Fibroblast of skin of left quadriceps (primary cell): ENCODE measurements at regions not wholly inside any gene's neighbourhood (a gene's known extent, or its start where the extent isn't known, plus 50 kb on each side); places are given as distances from the start of the nearest gene placed in this dataset.
A peak's percentile ranks its signal among the peaks of the same experiment; 100 is the strongest.

Experiments
- DNase-seq, 2 experiments: peaks; one replicate each; pipeline ENCODE4 v3.0.0-alpha.2; 2013; ENCODE audit warnings: low read depth in 2 of 2

GRCh38 chr10:120282846-120283492 is 174.1 kb upstream of the PLPP4 start:
- DNase-seq = no peak

GRCh38 chr10:120285408-120285807 is 171.6 kb upstream of the PLPP4 start:
- DNase-seq = no peak

- DNase-seq = no peak
Measured at GRCh38 chr10:120286280-120286679, 170.7 kb upstream of the PLPP4 start.

GRCh38 chr10:120300513-120300912 is 156.5 kb upstream of the PLPP4 start:
- DNase-seq = no peak

GRCh38 chr10:120308589-120308988 is 148.4 kb upstream of the PLPP4 start:
- DNase-seq = no peak

- DNase-seq = no peak
Measured at GRCh38 chr10:120313715-120314114, 143.3 kb upstream of the PLPP4 start.

GRCh38 chr10:120314442-120314841 is 142.6 kb upstream of the PLPP4 start:
- DNase-seq = no peak

- DNase-seq = no peak
Measured at GRCh38 chr10:120318862-120319261, 138.2 kb upstream of the PLPP4 start.

- no peak for DNase-seq
Measured at GRCh38 chr10:120327675-120328074, 129.4 kb upstream of the PLPP4 start.

GRCh38 chr10:120328647-120329046 is 128.4 kb upstream of the PLPP4 start:
- no peak for DNase-seq

GRCh38 chr10:120335553-120335952 is 121.5 kb upstream of the PLPP4 start:
- no peak for DNase-seq

GRCh38 chr10:120336306-120336910 is 120.6 kb upstream of the PLPP4 start:
- no peak for DNase-seq

- peak in 1 of 2 experiments; percentile 3 for DNase-seq
Measured at GRCh38 chr10:120336911-120337540, 120.0 kb upstream of the PLPP4 start.

GRCh38 chr10:120342115-120342714 is 114.8 kb upstream of the PLPP4 start:
- no peak for DNase-seq

- DNase-seq = no peak
Measured at GRCh38 chr10:120345186-120345585, 111.8 kb upstream of the PLPP4 start.

GRCh38 chr10:120347644-120348043 is 109.4 kb upstream of the PLPP4 start:
- no peak for DNase-seq

- no peak for DNase-seq
Measured at GRCh38 chr10:120349069-120349468, 108.0 kb upstream of the PLPP4 start.

GRCh38 chr10:120355425-120355824 is 101.6 kb upstream of the PLPP4 start:
- DNase-seq = no peak

GRCh38 chr10:120360571-120360970 is 96.5 kb upstream of the PLPP4 start:
- DNase-seq = no peak

GRCh38 chr10:120365872-120366271 is 91.2 kb upstream of the PLPP4 start:
- no peak for DNase-seq

- DNase-seq = no peak
Measured at GRCh38 chr10:120367341-120367740, 89.7 kb upstream of the PLPP4 start.

GRCh38 chr10:120368338-120368737 is 88.7 kb upstream of the PLPP4 start:
- DNase-seq = no peak

GRCh38 chr10:120368927-120369326 is 88.1 kb upstream of the PLPP4 start:
- DNase-seq = no peak
